CD4-positive, alpha-beta T cell (primary cell): ENCODE measurements at regions not wholly inside any gene's neighbourhood (a gene's known extent, or its start where the extent isn't known, plus 50 kb on each side); places are given as distances from the start of the nearest gene placed in this dataset.
"Not testable (repeated sequence)": the region's sequence is repeated elsewhere in the genome, so short reads cannot be mapped to it uniquely, and the experiment has no call there.

ENCODE experiments used
- ATAC-seq: fragments of 200-7000 bp; cut with Tn5 transposase; one replicate; pipeline ENCODE4 v1.10.0; 2022; ENCODE audit warnings: mild to moderate bottlenecking; ENCODE audit not compliant: poor library complexity
- CTCF ChIA-PET: fragments of 350-600 bp; sonication (Branson Sonifier 250); formaldehyde crosslinking; loops from one replicate; lab custom pipeline; 2021; ENCODE audit warnings: antibody characterized with exemption, inconsistent platforms; lab: Charles Lee
- POLR2A ChIA-PET: fragments of 350-600 bp; sonication (Branson Sonifier 250); formaldehyde crosslinking; loops from one replicate; lab custom pipeline; 2021; ENCODE audit warnings: antibody characterized with exemption, inconsistent platforms; lab: Charles Lee
- DNase-seq, 14 experiments: peaks; one replicate each; pipeline ENCODE4 v3.0.0-alpha.2; 2013 to 2020; ENCODE audit warnings: mixed read lengths in 2 of 14
- H3K27ac ChIP-seq, 2 donors: one replicate each; pipeline versions ENCODE4 v1.5.1 to v1.7.0; 2013; ENCODE audit warnings: low read length in 2 of 2, low read depth in 1 of 2, mild to moderate bottlenecking in 1 of 2
- H3K27me3 ChIP-seq, 2 experiments: 1 replicate in 1 of 2; 2 replicates in 1 of 2; pipeline versions ENCODE4 v1.6.1 to v1.7.0; 2013; ENCODE audit warnings: low read length in 2 of 2, control low read depth in 1 of 2, mild to moderate bottlenecking in 1 of 2, moderate library complexity in 1 of 2; ENCODE audit not compliant: insufficient read depth in 2 of 2, control insufficient read depth in 1 of 2
- H3K36me3 ChIP-seq: one replicate; pipeline ENCODE4 v1.6.1; 2013; ENCODE audit warnings: low read length, control low read depth; ENCODE audit not compliant: insufficient read depth
- H3K4me1 ChIP-seq: one replicate; pipeline ENCODE4 v1.6.1; 2013; ENCODE audit warnings: low read length, control low read depth; ENCODE audit not compliant: insufficient read depth
- H3K4me3 ChIP-seq: one replicate; pipeline ENCODE4 v1.5.1; 2013; ENCODE audit warnings: mild to moderate bottlenecking, low read length, moderate library complexity
- H3K9me3 ChIP-seq, 2 experiments: 1 replicate in 1 of 2; 2 replicates in 1 of 2; pipeline versions ENCODE4 v1.6.1 to v1.7.0; 2013; ENCODE audit warnings: low read length in 2 of 2, mild to moderate bottlenecking in 2 of 2, control low read depth in 1 of 2, moderate library complexity in 1 of 2; ENCODE audit not compliant: control insufficient read depth in 1 of 2, insufficient read depth in 1 of 2
- H3K27ac Mint-ChIP-seq: one replicate; pipeline ENCODE4 v1.8.0; 2020; ENCODE audit warnings: mixed read lengths
- H3K27me3 Mint-ChIP-seq: one replicate; pipeline ENCODE4 v1.8.0; 2021; ENCODE audit warnings: mixed read lengths
- H3K36me3 Mint-ChIP-seq: one replicate; pipeline ENCODE4 v1.8.0; 2021; ENCODE audit warnings: low read depth, mixed read lengths
- H3K4me1 Mint-ChIP-seq: one replicate; pipeline ENCODE4 v1.8.0; 2021; ENCODE audit warnings: low read depth, mixed read lengths
- H3K4me3 Mint-ChIP-seq: one replicate; pipeline ENCODE4 v1.8.0; 2020; ENCODE audit warnings: mild to moderate bottlenecking, mixed read lengths
- H3K9me3 Mint-ChIP-seq: one replicate; pipeline ENCODE4 v1.8.0; 2020; ENCODE audit warnings: mixed read lengths
- intact Hi-C, 2 experiments: fragments of 100-400 bp; cut with DNase I in 1 of 2; cut with micrococcal nuclease in 1 of 2; formaldehyde crosslinking; loops; one replicate each; pipeline versions ENCODE4 v1.15.1 to v1.9.0; 2023 to 2025; cut with DNase I, micrococcal nuclease
- TF ChIP-seq, protein P1 (sequence below): fragments of 200-600 bp; IDR thresholded peaks from one replicate; pipeline ENCODE4 v1.8.0; 2022; ENCODE audit warnings: antibody characterized with exemption, mild to moderate bottlenecking

DNA sequence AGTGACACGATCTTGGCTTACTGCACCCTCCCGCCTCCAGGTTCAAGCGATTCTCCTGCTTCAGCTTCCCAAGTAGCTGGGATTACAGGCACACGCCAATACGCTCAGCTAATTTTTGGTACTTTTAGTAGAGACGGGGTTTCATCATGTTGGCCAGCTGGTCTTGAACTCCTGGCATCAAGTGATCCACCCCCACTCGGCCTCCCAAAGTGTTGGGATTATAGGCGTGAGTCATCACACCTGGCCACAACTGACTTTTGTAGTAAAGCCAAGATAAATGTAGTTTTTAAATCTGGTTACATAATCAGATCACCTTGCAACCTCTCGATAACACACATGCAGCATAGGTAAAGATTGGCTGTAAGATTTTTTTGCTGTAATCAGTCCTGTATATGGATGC is 657.5 kb upstream of the DPPA4 start:
- Mint-ChIP-seq H3K36me3 (no peaks in the 10 kb centered on the region), H3K4me3 (no peak overlapping the region), H3K27me3 (no peaks in the 10 kb centered on the region), H3K4me1 (no peaks in the 10 kb centered on the region), H3K27ac (no peak overlapping the region), H3K9me3 (peaks cover 3% of the 10 kb centered on the region)
- Histone ChIP-seq H3K27ac (no peak overlapping the region), H3K4me1 (no peaks in the 10 kb centered on the region), H3K4me3 (no peak overlapping the region), H3K9me3 (no peaks in the 10 kb centered on the region), H3K27me3 (no peaks in the 10 kb centered on the region), H3K36me3 (no peaks in the 10 kb centered on the region)
- ATAC-seq: no peak
- DNase-seq: no peak
- TF ChIP-seq, protein P1, sequence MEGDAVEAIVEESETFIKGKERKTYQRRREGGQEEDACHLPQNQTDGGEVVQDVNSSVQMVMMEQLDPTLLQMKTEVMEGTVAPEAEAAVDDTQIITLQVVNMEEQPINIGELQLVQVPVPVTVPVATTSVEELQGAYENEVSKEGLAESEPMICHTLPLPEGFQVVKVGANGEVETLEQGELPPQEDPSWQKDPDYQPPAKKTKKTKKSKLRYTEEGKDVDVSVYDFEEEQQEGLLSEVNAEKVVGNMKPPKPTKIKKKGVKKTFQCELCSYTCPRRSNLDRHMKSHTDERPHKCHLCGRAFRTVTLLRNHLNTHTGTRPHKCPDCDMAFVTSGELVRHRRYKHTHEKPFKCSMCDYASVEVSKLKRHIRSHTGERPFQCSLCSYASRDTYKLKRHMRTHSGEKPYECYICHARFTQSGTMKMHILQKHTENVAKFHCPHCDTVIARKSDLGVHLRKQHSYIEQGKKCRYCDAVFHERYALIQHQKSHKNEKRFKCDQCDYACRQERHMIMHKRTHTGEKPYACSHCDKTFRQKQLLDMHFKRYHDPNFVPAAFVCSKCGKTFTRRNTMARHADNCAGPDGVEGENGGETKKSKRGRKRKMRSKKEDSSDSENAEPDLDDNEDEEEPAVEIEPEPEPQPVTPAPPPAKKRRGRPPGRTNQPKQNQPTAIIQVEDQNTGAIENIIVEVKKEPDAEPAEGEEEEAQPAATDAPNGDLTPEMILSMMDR: no peak
- CTCF ChIA-PET: no interaction called here
- intact Hi-C loops: no loop called here
- POLR2A ChIA-PET: no interaction called here

DNA sequence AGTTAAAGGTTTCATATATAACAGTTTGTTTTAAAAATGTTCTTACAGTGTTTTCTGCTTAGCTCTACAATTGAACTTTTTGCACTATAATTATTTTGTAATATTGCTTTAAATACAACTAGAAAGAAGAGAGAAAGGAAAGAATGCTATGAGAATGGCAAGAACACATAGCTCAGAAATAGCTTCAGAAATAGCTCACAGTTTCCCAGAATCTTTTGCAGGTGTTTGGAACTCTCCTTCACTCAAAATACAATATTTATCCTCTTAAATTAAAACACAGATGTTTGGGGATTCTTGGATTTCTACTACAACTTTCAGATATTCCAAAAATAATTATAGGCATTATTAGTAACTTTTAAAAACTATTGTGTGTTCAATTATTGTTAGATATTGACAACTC is 658.0 kb upstream of the DPPA4 start:
- H3K9me3 Mint-ChIP-seq: peaks cover 3% of the 10 kb centered on the region
- Histone ChIP-seq H3K36me3 (no peaks in the 10 kb centered on the region), H3K9me3 (no peaks in the 10 kb centered on the region), H3K4me3 (no peak overlapping the region), H3K27ac (no peak overlapping the region), H3K27me3 (no peaks in the 10 kb centered on the region), H3K4me1 (no peaks in the 10 kb centered on the region)
- no peaks in the 10 kb centered on the region for H3K27me3 Mint-ChIP-seq
- H3K4me1 Mint-ChIP-seq: no peaks in the 10 kb centered on the region
- POLR2A ChIA-PET: no interaction called here
- ATAC-seq (no peak), DNase-seq (no peak)
- CTCF ChIA-PET: no interaction called here
- H3K36me3 Mint-ChIP-seq: no peaks in the 10 kb centered on the region
- no peak overlapping the region for H3K4me3 Mint-ChIP-seq
- intact Hi-C loops: no loop called here
- no peak overlapping the region for H3K27ac Mint-ChIP-seq
- TF ChIP-seq, protein P1: no peak

DNA sequence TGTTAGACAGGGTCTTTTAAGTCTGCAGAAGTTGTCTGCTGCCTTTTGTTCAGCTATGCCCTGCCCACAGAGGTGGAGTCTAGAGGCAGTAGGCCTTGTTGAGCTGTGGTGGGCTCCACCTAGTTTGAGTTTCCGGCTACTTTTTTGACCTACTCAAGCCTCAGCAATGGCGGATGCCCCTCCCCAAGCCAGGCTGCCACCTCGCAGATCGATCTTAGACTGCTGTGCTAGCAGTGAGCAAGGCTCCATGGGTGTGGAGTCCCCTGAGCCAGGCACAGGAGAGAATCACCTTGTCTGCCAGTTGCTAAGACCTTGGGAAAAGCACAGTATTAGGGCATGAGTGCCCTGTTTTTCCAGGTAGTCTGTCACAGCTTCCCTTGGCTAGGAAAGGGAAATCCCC is 664.6 kb upstream of the DPPA4 start:
- POLR2A ChIA-PET, H3K27me3 Mint-ChIP-seq, H3K36me3 ChIP-seq, H3K4me3 Mint-ChIP-seq, H3K9me3 ChIP-seq, DNase-seq, ATAC-seq, H3K9me3 Mint-ChIP-seq, H3K4me1 ChIP-seq, H3K4me3 ChIP-seq, intact Hi-C loops, H3K27ac Mint-ChIP-seq, H3K27me3 ChIP-seq, H3K4me1 Mint-ChIP-seq, H3K36me3 Mint-ChIP-seq, CTCF ChIA-PET, H3K27ac ChIP-seq: not testable (repeated sequence)

DNA sequence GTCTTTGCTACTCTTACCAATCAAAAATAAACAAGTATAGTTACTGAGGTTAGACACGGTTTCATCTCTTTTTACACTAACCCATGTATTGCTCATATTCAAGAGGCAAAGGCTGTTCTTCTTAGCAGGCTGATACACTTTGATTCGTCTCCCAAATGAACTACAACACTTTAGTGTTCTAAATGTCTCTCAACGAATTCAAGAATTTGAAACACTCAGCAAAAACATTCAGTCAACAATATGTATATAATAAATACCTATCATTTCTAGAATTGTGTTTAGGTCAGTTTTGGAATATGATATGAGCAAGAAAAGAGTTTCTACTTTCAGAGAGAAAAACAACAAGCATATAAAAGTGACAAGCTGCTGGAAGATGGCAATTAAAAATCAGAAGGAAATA is 669.6 kb upstream of the DPPA4 start:
- ChIA-PET CTCF (no interaction called here), POLR2A (no interaction called here)
- DNase-seq: no peak
- Mint-ChIP-seq H3K27me3 (no peaks in the 10 kb centered on the region), H3K27ac (no peak overlapping the region), H3K4me3 (no peak overlapping the region), H3K9me3 (no peaks in the 10 kb centered on the region), H3K4me1 (no peaks in the 10 kb centered on the region), H3K36me3 (no peaks in the 10 kb centered on the region)
- no peaks in the 10 kb centered on the region for H3K4me1 ChIP-seq
- intact Hi-C loops: no loop called here
- H3K27me3 ChIP-seq: no peaks in the 10 kb centered on the region
- H3K27ac ChIP-seq: no peak overlapping the region
- H3K9me3 ChIP-seq: peaks cover 0 to 4% of the 10 kb centered on the region in 2 experiments
- no peaks in the 10 kb centered on the region for H3K36me3 ChIP-seq
- no peak overlapping the region for H3K4me3 ChIP-seq
- TF ChIP-seq, protein P1: no peak
- ATAC-seq: no peak
